SK-N-SH (cell line): ENCODE measurements at regions not wholly inside any gene's neighbourhood (a gene's known extent, or its start where the extent isn't known, plus 50 kb on each side); places are given as distances from the start of the nearest gene placed in this dataset.

ENCODE experiments used
- CTCF ChIA-PET: fragments of 300-600, 350-600 bp; formaldehyde crosslinking; extraction: SDS; loops from one replicate; lab custom pipeline; 2021; lab: Yijun Ruan, JAX
- POLR2A ChIA-PET: fragments of 350-600 bp; sonication (Branson Sonifier 250); formaldehyde crosslinking; extraction: SDS; loops from one replicate; lab custom pipeline; 2020; ENCODE audit warnings: antibody characterized with exemption, inconsistent platforms; lab: Yijun Ruan, JAX
- DNase-seq: peaks from one replicate; pipeline ENCODE4 v3.0.0; 2012
- H2AFZ ChIP-seq: fragments of 200-600 bp; sonication (generic); 2 replicates; pipeline ENCODE4 v1.8.1; 2016; ENCODE audit warnings: antibody characterized with exemption, mild to moderate bottlenecking, low read depth
- H3F3A ChIP-seq: fragments of 200-600 bp; sonication (generic); replicated peaks from 2 replicates; pipeline ENCODE3; 2016; ENCODE audit warnings: antibody characterized with exemption, mild to moderate bottlenecking; ENCODE audit not compliant: insufficient read depth
- H3K27ac ChIP-seq, 2 experiments: fragments of 200-500 bp in 1 of 2; fragments of 200-600 bp in 1 of 2; sonication (Bioruptor generic) in 1 of 2; sonication (generic), shearing (Covaris generic) in 1 of 2; 2 replicates each; pipeline versions ENCODE4 v1.5.1 to v1.6.1; 2014 to 2016; ENCODE audit warnings: low read depth in 2 of 2, inconsistent platforms in 1 of 2, low read length in 1 of 2, mild to moderate bottlenecking in 1 of 2, mixed read lengths in 1 of 2
- H3K27me3 ChIP-seq: fragments of 200-600 bp; sonication (generic), shearing (Covaris generic); 2 replicates; pipeline ENCODE4 v1.6.1; 2016; ENCODE audit warnings: mixed run types; ENCODE audit not compliant: insufficient read depth
- H3K36me3 ChIP-seq, 2 experiments: fragments of 200-500 bp in 1 of 2; fragments of 200-600 bp in 1 of 2; sonication (Bioruptor generic) in 1 of 2; sonication (generic) in 1 of 2; replicated peaks in 1 of 2; 2 replicates each; pipeline versions ENCODE3 to v1.5.1; 2014 to 2016; ENCODE audit warnings: low read length in 1 of 2, mild to moderate bottlenecking in 1 of 2; ENCODE audit not compliant: insufficient read depth in 2 of 2, control insufficient read depth in 1 of 2
- H3K4me1 ChIP-seq, 2 experiments: fragments of 200-500 bp in 1 of 2; fragments of 200-600 bp in 1 of 2; sonication (Bioruptor generic) in 1 of 2; sonication (generic), shearing (Covaris generic) in 1 of 2; 2 replicates each; pipeline versions ENCODE4 v1.5.1 to v1.6.1; 2014 to 2016; ENCODE audit warnings: low read depth in 1 of 2, low read length in 1 of 2, mixed run types in 1 of 2; ENCODE audit not compliant: insufficient read depth in 2 of 2, control insufficient read depth in 1 of 2
- H3K4me2 ChIP-seq: fragments of 200-600 bp; sonication (generic), shearing (Covaris generic); 2 replicates; pipeline ENCODE4 v1.6.1; 2017; ENCODE audit warnings: mixed run types
- H3K4me3 ChIP-seq, 2 experiments: fragments of 200-500 bp in 1 of 2; fragments of 200-600 bp in 1 of 2; sonication (Bioruptor generic) in 1 of 2; sonication (generic), shearing (Covaris generic) in 1 of 2; 2 replicates each; pipeline versions ENCODE4 v1.5.1 to v1.8.1; 2014 to 2016; ENCODE audit warnings: low read depth in 2 of 2, inconsistent platforms in 1 of 2, low read length in 1 of 2, mild to moderate bottlenecking in 1 of 2, mixed read lengths in 1 of 2, moderate library complexity in 1 of 2
- H3K79me2 ChIP-seq: fragments of 200-600 bp; sonication (generic); 2 replicates; pipeline ENCODE4 v1.8.1; 2017; ENCODE audit warnings: mild to moderate bottlenecking; ENCODE audit not compliant: insufficient read depth
- H3K9ac ChIP-seq: fragments of 200-600 bp; sonication (generic); 2 replicates; pipeline ENCODE4 v1.6.1; 2017; ENCODE audit warnings: mixed run types
- H3K9me2 ChIP-seq: fragments of 200-600 bp; sonication (generic); 2 replicates; pipeline ENCODE4 v1.6.1; 2017; ENCODE audit warnings: mixed run types
- H3K9me3 ChIP-seq: fragments of 200-600 bp; sonication (generic); 2 replicates; pipeline ENCODE4 v1.6.1; 2017; ENCODE audit warnings: mixed run types, mild to moderate bottlenecking, moderate library complexity
- H4K20me1 ChIP-seq: fragments of 200-600 bp; sonication (generic); 2 replicates; pipeline ENCODE4 v1.6.1; 2017; ENCODE audit warnings: mild to moderate bottlenecking, mixed run types; ENCODE audit not compliant: insufficient read depth
- CHD2 ChIP-seq: fragments of 150-350 bp; IDR thresholded peaks from 2 replicates; pipeline ENCODE4 v1.6.1; 2018; ENCODE audit warnings: low read length; ENCODE audit not compliant: partially characterized antibody
- CTCF ChIP-seq: fragments of 200-600 bp; sonication (generic); IDR thresholded peaks from 2 replicates; pipeline ENCODE4 v1.6.1; 2017; ENCODE audit warnings: antibody characterized with exemption, mild to moderate bottlenecking, moderate library complexity
- ELF1 ChIP-seq: IDR thresholded peaks from 2 replicates; pipeline ENCODE4 v1.4.0; 2012
- FOXJ3 ChIP-seq: sonication (generic); formaldehyde crosslinking; IDR thresholded peaks from 2 replicates; pipeline ENCODE4 v1.5.1; 2020; ENCODE audit warnings: mild to moderate bottlenecking, missing genetic modification reagents
- FOXM1 ChIP-seq: IDR thresholded peaks from 2 replicates; pipeline ENCODE4 v1.4.0; 2012; ENCODE audit warnings: low read depth, mild to moderate bottlenecking
- GABPA ChIP-seq: IDR thresholded peaks from 2 replicates; pipeline ENCODE4 v1.4.0; 2012; ENCODE audit warnings: low read depth, mild to moderate bottlenecking
- GATA2 ChIP-seq: sonication (generic); formaldehyde crosslinking; IDR thresholded peaks from 2 replicates; pipeline ENCODE4 v1.5.0; 2020; ENCODE audit warnings: mild to moderate bottlenecking, missing genetic modification reagents
- IRF3 ChIP-seq: fragments of 150-350 bp; IDR thresholded peaks from 2 replicates; pipeline ENCODE4 v1.6.1; 2016; ENCODE audit warnings: mild to moderate bottlenecking, low read depth, low read length
- MEF2A ChIP-seq: IDR thresholded peaks from 2 replicates; pipeline ENCODE4 v1.4.0; 2012; ENCODE audit warnings: low read depth, borderline replicate concordance
- MXI1 ChIP-seq: IDR thresholded peaks from 2 replicates; pipeline ENCODE4 v1.6.1; 2012; ENCODE audit warnings: mild to moderate bottlenecking, low read depth, low read length, improper control_type of control experiment
- POLR2AphosphoS5 ChIP-seq: IDR thresholded peaks from 2 replicates; pipeline ENCODE4 v1.6.1; 2012; ENCODE audit warnings: low read depth, low read length
- RCOR1 ChIP-seq: fragments of 150-350 bp; IDR thresholded peaks from 2 replicates; pipeline ENCODE4 v1.6.1; 2017; ENCODE audit warnings: antibody characterized with exemption, low read length
- TAF1 ChIP-seq: IDR thresholded peaks from 2 replicates; pipeline ENCODE4 v1.6.1; 2012; ENCODE audit warnings: low read depth, mild to moderate bottlenecking, low read length, moderate library complexity, borderline replicate concordance
- YY1 ChIP-seq: IDR thresholded peaks from 2 replicates; pipeline ENCODE4 v1.4.0; 2012; ENCODE audit warnings: low read depth, mild to moderate bottlenecking
- ZBTB33 ChIP-seq: IDR thresholded peaks from 2 replicates; pipeline ENCODE4 v1.4.0; 2012; ENCODE audit warnings: low read depth, borderline replicate concordance
- WGBS: methylation state at CpG from one replicate; pipeline ENCODE4 v1.1.6; 2017; ENCODE audit warnings: low lambda C conversion rate; 5-methylcytosine and 5-hydroxymethylcytosine counted together

- CTCF ChIA-PET, result interaction anchor here (0.6 to 1.1 kb wide), 2 partner anchors 120 to 337 kb away, joined by 3 read pairs; no protein-coding TSS in a partner anchor
- no peaks in the 10 kb centered on the region for H3K27me3 ChIP-seq
- WGBS, result 72% methylated on average over 7 of the region's 7 CpGs
- H3K9ac ChIP-seq, result no peak overlapping the region
- POLR2A ChIA-PET, result no interaction called here
- no peaks in the 10 kb centered on the region; a peak in 1 of 4 replicates for H3K4me1 ChIP-seq
- no peak overlapping the region for H3K4me2 ChIP-seq
- H3F3A ChIP-seq, result no peaks in the 10 kb centered on the region
- H3K27ac ChIP-seq, result no peak overlapping the region
- no peak overlapping the region for H3K4me3 ChIP-seq
- no peak for DNase-seq
- no peaks in the 10 kb centered on the region for H3K9me3 ChIP-seq
- no peaks in the 10 kb centered on the region for H3K36me3 ChIP-seq
- no peaks in the 10 kb centered on the region for H4K20me1 ChIP-seq
- no peaks in the 10 kb centered on the region for H3K9me2 ChIP-seq
- H3K79me2 ChIP-seq, result no peaks in the 10 kb centered on the region
- no peak overlapping the region for H2AFZ ChIP-seq
- TF ChIP-seq ZBTB33 (no peak), IRF3 (no peak), FOXJ3 (CRISPR knock-in tag) (no peak), YY1 (no peak), MEF2A (no peak)
- TF ChIP-seq, all 33 proteins: peak for 0
Observed at GRCh38 chr12:126554625-126555024, 1489.4 kb downstream of the AACS start.

GRCh38 chr12:126557659-126558058, 1492.4 kb downstream of the AACS start:
- Histone ChIP-seq H3K4me3 (no peak overlapping the region), H4K20me1 (no peaks in the 10 kb centered on the region), H3K4me1 (no peaks in the 10 kb centered on the region; a peak in 1 of 4 replicates), H3K79me2 (no peaks in the 10 kb centered on the region), H3K9ac (no peak overlapping the region), H2AFZ (no peak overlapping the region), H3K27ac (no peak overlapping the region), H3K36me3 (no peaks in the 10 kb centered on the region), H3K27me3 (no peaks in the 10 kb centered on the region), H3K9me3 (no peaks in the 10 kb centered on the region), H3K9me2 (no peaks in the 10 kb centered on the region), H3K4me2 (no peak overlapping the region), H3F3A (no peaks in the 10 kb centered on the region)
- TF ChIP-seq RCOR1 (no peak), FOXM1 (no peak), ZBTB33 (no peak), CHD2 (no peak), GABPA (no peak), TAF1 (no peak), GATA2 (CRISPR knock-in tag) (no peak), CTCF (no peak), MXI1 (no peak), ELF1 (no peak), POLR2AphosphoS5 (no peak)
- 83% methylated on average over 5 of the region's 5 CpGs for WGBS
- ChIA-PET POLR2A (no interaction called here), CTCF (no interaction called here)
- no peak for DNase-seq
